SK-N-SH treated with all-trans-retinoic acid at 6 μM for 48 hours (cell line): ENCODE measurements at regions not wholly inside any gene's neighbourhood (a gene's known extent, or its start where the extent isn't known, plus 50 kb on each side); places are given as distances from the start of the nearest gene placed in this dataset.

Experiments used
- BACH2 ChIP-seq: fragments of 250-450 bp; sonication (Bioruptor Pico); IDR thresholded peaks from 2 replicates; pipeline ENCODE4 v1.9.0; 2021; ENCODE audit warnings: mild to moderate bottlenecking, borderline replicate concordance
- CSDC2 ChIP-seq: fragments of 250-450 bp; sonication (Bioruptor Pico); IDR thresholded peaks from 2 replicates; pipeline ENCODE4 v1.5.0; 2020; ENCODE audit warnings: mild to moderate bottlenecking, moderate library complexity
- GLIS3 ChIP-seq: fragments of 250-450 bp; sonication (Bioruptor Pico); IDR thresholded peaks from 2 replicates; pipeline ENCODE4 v1.5.0; 2020; ENCODE audit warnings: mild to moderate bottlenecking, moderate library complexity
- PATZ1 ChIP-seq: fragments of 250-450 bp; sonication (Bioruptor Pico); IDR thresholded peaks from 2 replicates; pipeline ENCODE4 v1.8.0; 2020; ENCODE audit warnings: mild to moderate bottlenecking, moderate library complexity, borderline replicate concordance
- RARB ChIP-seq: fragments of 250-450 bp; sonication (Bioruptor Pico); IDR thresholded peaks from 2 replicates; pipeline ENCODE4 v1.8.0; 2021; ENCODE audit warnings: mild to moderate bottlenecking, moderate library complexity
- SNAI2 ChIP-seq: fragments of 250-450 bp; sonication (Bioruptor Pico); IDR thresholded peaks from 2 replicates; pipeline ENCODE4 v1.5.0; 2020; ENCODE audit warnings: mild to moderate bottlenecking, moderate library complexity
- TSHZ2 ChIP-seq: fragments of 250-450 bp; sonication (Bioruptor Pico); IDR thresholded peaks from 2 replicates; pipeline ENCODE4 v1.5.0; 2020; ENCODE audit warnings: mild to moderate bottlenecking, moderate library complexity
- ZFP3 ChIP-seq: fragments of 250-450 bp; sonication (Bioruptor Pico); IDR thresholded peaks from 2 replicates; pipeline ENCODE4 v1.5.0; 2020; ENCODE audit warnings: mild to moderate bottlenecking, moderate library complexity
- ZFP30 ChIP-seq: fragments of 450-650 bp; formaldehyde crosslinking; IDR thresholded peaks from 2 replicates; pipeline ENCODE4 v1.5.0; 2022; ENCODE audit warnings: mild to moderate bottlenecking, moderate library complexity
- ZNF565 ChIP-seq: fragments of 450-650 bp; formaldehyde crosslinking; conservative IDR thresholded peaks from 2 replicates; pipeline ENCODE4 v1.5.0; 2020; ENCODE audit warnings: low read depth, mild to moderate bottlenecking, moderate library complexity
- ZNF8 ChIP-seq: fragments of 450-650 bp; formaldehyde crosslinking; IDR thresholded peaks from 2 replicates; pipeline ENCODE4 v1.5.0; 2020; ENCODE audit warnings: mild to moderate bottlenecking, moderate library complexity
- TF ChIP-seq, protein P1 (sequence below): fragments of 250-450 bp; sonication (Bioruptor Pico); IDR thresholded peaks from 2 replicates; pipeline ENCODE4 v1.8.0; 2021; ENCODE audit warnings: low read depth, mild to moderate bottlenecking, moderate library complexity, borderline replicate concordance

GRCh38 chr1:227429447-227430359, 111.4 kb upstream of the CDC42BPA start:
- no peak for TF ChIP-seq PATZ1 (CRISPR knock-in tag)
- no peak for TF ChIP-seq ZFP3
- TF ChIP-seq BACH2 (CRISPR knock-in tag), result no peak
- TF ChIP-seq CSDC2 (CRISPR knock-in tag), result no peak
- no peak for TF ChIP-seq ZFP30 (CRISPR knock-in tag)
- no peak for TF ChIP-seq GLIS3
- no peak for TF ChIP-seq RARB
- no peak for TF ChIP-seq ZNF565
- no peak for TF ChIP-seq SNAI2 (CRISPR knock-in tag)
- TF ChIP-seq, protein P1, sequence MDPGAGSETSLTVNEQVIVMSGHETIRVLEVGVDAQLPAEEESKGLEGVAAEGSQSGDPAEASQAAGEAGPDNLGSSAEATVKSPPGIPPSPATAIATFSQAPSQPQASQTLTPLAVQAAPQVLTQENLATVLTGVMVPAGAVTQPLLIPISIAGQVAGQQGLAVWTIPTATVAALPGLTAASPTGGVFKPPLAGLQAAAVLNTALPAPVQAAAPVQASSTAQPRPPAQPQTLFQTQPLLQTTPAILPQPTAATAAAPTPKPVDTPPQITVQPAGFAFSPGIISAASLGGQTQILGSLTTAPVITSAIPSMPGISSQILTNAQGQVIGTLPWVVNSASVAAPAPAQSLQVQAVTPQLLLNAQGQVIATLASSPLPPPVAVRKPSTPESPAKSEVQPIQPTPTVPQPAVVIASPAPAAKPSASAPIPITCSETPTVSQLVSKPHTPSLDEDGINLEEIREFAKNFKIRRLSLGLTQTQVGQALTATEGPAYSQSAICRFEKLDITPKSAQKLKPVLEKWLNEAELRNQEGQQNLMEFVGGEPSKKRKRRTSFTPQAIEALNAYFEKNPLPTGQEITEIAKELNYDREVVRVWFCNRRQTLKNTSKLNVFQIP (CRISPR knock-in tag), result no peak
- no peak for TF ChIP-seq TSHZ2 (CRISPR knock-in tag)
- no peak for TF ChIP-seq ZNF8 (CRISPR knock-in tag)
